HG02973 (cell line): ENCODE measurements at regions not wholly inside any gene's neighbourhood (a gene's known extent, or its start where the extent isn't known, plus 50 kb on each side); places are given as distances from the start of the nearest gene placed in this dataset.

Experiments
- ATAC-seq: cut with Tn5 transposase; IDR thresholded peaks from one replicate; pipeline ENCODE4 v1.9.1; 2021; ENCODE audit warnings: moderate library complexity; ENCODE audit not compliant: unreplicated experiment

DNA sequence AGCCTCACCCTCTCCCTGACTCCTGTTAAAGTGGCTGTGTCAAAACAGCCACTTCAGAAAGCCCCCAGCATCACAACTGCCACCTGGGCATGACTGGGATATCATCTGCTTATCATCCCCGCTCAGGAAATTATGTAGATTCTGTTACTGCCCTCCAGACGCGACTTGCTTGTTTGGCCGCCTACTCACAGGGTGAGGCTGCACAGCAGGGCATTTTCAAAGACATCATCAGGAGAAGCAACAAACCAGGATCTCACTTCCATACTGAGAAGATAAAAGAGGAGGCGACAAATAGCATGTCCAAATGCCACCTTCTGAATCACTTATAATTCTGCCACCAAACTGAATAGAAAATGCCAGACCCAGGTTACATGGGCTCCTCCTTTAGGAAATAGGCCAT, 94.8 kb downstream of the MIS18A start:
- no peak for ATAC-seq

DNA sequence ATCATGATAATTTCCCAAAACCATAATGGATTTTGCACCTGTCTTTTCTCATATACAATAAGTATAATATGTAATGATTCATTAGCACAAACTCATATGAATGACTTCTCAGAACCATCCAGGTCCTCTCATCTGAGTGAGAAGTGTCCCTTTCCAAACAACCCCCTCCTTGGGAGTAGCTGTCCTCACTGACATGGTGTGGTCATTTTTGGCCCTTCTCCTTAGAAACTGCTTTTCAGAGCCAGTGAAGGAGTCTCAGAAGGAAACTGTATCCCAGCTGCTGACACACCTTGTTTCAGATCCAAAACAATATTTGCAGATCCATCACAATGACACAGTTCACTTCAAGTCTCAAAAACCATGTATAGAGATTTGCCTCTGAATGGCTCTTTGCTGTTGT, 95.5 kb downstream of the MIS18A start:
- no peak for ATAC-seq

DNA sequence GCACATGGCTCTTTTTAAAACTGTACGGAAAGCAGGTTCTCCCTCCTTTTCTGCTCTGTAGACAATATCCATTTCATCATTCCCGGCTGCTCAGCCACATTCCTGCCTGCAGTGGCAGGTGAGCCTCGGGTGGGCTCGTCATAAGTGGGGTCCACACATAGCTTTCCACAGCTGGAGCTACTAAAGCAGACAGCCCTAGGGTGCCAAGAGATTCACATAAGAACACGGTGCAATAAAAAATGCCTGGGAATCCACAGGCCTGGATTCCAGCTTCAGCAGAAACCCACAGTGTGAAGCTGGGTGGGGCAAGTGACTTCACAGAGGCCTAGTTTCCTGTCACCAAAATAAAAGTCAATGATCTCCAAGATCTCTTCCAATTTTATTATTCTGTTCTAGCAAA, 96.4 kb downstream of the MIS18A start:
- no peak for ATAC-seq

DNA sequence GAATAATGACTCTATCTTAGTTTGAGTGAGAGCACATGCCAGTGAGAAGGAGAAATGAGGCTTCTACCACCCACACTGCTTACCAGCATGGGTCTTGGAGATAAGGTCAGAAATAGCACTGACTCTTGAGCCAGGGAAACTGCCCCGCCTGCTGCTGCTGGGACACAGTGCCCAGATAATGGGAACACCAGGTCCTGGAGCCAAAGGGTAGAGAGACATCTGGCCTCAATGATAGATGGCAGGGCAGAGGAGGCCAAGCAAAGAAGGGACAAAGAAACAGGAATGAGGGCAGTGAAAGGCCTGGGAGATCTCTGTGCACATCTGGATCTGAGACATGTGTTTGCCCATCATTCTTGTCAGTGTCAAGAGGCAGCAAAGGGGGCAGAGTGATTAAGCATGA, 97.4 kb downstream of the MIS18A start:
- no peak for ATAC-seq

DNA sequence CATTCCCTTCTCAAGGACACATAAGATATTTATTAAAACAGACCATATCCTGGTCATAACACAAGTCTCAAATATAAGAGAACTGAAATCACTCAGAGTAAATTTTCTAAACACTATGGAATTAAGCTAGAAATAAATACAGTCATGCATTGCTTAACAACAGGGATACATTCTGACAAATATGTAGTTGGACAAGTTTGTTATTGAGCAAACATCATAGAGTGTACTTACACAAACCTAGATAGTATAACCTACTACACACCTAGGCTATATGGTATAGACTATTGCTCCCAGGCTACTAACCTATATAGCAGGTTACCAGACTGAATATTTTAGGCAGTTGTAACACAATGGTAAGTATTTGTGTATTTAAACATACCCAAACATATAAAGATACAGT, 104.0 kb downstream of the MIS18A start:
- ATAC-seq = no peak

DNA sequence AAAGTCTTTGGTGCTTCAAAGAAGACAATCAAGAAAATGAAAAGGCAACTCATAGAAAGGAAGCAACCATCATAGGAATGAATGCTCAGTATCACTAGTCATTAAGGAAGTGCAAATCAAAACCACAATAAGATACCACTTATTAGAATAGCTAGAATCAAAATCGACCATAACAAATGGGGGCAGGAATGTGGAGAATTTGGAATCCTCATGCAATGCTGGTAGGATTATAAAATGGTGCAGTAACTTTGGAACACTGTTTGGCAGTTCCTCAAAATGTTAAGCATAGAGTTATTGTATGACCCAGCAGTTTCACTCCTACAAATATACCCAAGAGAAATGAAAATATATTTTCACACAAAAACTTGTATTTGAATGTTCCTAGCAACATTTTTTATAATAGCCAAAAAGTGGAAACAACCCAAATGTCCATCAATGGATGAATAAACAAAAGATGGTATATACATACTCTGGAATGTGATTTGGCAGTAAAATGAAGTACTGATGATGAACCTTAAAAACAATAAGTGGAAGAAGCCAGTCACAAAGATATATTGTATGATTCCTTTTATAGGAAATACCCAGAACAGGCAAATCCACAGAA, 105.6 kb downstream of the MIS18A start:
- ATAC-seq = no peak

DNA sequence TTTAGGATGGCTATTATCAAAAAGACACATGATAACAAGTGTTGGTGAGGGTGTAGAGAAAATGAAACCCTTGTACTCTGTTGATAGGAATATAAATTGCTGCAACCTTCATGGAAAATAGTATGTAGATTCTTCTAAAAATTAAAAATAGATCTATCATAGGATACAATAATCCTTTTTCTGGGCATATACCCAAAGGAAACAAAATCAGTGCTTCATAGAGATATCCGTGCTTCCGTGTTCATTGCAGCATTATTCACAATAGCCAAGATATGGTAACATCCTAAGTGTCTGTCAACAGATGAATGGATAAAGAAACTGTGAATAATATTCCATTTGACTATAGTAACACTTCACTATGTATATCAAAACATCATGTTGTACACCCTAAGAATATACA, 106.7 kb downstream of the MIS18A start:
- no peak for ATAC-seq

DNA sequence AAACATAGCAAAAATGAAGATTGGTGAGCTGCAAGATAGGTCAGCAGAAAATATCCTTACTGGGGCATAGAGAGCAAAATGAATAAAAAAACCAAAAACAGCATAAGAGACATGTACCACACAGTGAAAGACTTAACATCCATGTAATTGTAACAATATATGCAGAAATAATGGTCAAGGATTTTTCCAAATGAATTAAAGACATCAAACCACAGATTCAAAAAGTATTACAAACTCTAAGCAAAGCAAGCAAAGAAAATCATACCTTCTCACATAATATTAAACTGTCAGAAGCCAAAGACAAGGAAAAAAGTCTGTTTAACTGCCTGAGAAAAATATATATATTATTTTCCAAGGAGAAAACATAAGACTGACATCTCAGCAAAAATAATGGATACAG, 111.3 kb downstream of the MIS18A start:
- ATAC-seq = no peak

DNA sequence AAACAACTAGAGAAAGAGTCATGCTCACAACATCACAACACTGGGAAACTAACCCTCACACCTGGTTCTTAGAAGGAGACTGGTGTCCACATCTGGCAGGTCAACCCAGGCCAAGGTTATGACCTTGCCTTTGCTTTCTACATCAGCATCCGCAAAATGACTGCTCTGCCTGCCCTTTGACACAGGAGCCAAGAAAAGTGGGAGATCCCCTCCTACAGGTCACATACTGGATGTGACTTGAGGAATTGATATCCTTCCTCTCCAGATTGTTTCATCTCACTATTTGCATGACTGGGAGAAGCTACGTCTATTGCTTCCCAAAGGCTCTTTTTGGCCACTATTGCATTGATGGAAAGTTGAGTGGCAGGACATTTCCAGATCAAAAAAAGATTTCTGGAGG, 115.5 kb downstream of the MIS18A start:
- ATAC-seq = no peak

DNA sequence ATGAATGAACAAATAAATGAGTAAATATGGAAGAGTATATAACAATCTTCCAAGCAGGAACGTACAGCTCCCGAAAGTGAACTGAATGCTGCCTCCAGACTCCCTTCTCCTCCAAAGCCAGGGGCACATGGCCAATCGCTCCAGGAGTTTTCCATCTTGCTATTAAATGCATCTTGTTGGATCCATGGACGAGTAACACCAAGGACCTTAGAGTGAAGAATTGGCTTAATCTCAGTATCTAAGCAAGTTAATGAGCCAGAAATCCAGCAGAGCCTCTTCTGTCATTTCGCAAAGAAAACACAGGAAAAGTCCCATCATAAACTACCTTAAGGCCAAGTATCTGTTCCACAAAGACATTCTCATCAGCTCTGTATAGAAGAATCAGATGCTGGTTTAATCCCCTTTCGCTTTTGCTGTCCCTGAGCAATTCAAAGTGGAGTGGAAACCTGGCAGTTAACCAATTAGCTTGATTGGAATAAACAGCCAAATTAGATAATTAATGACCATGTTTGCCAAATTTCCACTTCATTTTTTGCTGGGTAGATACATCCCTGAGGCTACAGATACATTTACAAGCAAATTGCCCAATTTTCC, 116.0 kb downstream of the MIS18A start:
- no peak for ATAC-seq

DNA sequence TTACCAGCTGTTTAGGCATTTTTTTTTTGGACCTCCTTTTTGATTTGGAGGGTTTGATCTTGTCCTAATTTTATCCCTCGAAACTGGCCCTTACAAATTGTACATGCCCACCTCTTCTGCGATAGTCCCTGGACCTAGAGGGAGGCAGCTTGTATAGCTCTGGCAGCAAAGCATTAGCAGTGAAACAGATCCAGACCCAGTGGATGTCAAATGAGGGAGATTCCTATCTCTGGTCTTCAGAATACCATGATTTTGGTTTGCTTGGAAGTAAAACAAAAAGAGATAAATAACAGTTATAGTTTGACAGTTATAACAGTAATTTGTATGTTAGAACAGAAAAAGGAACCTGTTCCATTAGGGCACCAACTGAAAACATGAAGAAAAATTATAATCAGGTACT, 123.6 kb downstream of the MIS18A start:
- no peak for ATAC-seq

DNA sequence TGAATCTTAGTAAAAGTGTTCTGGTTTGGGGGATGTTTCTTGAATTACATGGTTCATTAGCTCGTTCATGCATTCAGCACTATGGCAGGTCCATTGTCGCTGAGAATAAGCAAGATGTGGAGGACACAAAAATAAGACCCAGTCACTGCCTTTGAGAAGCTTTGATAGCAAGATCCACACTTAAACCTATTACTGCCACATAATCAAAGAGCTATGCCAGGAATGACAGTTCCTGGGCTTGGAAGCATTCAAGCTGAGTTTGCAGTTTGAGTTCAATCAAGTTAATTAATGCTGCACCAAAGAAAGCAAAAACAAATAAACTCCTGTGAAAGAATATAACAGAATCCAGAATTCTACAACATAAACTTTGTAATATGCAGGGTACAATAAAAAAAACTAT, 131.8 kb downstream of the MIS18A start:
- no peak for ATAC-seq

DNA sequence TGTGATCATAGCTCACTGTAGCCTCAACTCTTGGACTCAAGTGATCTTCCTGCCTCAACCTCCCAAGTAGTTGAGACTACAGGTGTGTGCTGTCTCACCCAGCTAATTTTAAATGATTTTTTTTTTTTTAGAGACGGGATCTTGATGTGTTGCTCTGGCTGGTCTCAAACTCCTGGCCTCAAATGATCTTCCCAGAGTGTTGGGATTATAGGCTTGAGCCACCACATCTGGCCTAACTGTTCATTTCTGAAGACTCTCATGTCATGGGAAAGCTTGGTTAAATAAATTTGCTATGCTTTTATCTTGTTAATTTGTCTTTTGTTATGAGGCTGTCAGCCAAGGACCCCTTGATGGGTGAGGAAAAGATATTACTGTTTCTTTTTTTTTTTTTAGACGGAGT, 134.0 kb downstream of the MIS18A start:
- no peak for ATAC-seq

DNA sequence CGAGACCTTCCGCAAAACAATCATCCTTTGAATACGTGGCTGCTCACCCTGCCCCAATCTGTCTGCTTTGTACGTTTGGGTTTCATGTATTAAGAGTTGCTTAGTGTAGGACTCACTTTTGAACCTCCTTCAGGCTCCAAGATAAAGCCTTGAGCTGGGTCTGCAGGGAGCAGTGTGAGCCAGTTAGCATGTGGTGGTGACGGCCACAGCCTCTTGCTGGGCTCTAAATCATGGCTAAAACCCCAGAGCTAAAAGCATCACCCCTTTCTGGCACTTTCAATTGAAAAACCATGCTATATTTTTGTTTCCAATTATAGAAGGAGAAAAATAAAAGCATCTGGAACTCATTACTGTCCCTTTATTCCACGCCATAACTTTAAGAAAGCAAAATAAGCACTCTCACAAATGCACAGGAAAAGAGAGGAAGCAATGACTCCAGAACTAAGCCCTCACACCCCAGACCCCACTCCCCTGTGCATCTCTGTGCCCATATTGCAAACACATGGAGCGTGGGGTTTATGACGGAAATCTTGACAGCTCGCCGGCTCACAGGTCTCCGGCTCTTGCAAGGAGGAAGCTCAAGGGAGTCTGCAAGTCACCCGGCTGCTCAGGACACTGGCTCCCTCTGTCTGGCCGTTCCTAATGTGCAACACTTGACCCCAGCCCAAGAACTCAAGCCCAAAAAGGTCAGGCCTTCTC, 135.5 kb downstream of the MIS18A start:
- ATAC-seq = no peak

DNA sequence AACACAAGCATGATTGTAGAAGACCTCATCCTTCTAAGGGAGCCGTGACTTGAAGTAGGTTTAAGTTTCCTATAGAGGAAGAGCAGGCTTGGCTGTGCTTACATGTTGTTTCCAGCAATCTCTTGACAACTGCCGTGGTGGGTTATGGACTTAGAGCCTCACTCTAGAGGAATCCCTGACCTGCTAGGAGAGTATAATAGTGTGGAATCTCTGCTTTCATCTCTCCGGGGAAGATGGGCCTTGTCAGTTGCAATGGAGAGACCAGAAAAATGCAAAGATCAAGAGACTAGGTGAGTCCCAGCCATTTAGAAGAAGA, 137.6 kb downstream of the MIS18A start:
- ATAC-seq = no peak

DNA sequence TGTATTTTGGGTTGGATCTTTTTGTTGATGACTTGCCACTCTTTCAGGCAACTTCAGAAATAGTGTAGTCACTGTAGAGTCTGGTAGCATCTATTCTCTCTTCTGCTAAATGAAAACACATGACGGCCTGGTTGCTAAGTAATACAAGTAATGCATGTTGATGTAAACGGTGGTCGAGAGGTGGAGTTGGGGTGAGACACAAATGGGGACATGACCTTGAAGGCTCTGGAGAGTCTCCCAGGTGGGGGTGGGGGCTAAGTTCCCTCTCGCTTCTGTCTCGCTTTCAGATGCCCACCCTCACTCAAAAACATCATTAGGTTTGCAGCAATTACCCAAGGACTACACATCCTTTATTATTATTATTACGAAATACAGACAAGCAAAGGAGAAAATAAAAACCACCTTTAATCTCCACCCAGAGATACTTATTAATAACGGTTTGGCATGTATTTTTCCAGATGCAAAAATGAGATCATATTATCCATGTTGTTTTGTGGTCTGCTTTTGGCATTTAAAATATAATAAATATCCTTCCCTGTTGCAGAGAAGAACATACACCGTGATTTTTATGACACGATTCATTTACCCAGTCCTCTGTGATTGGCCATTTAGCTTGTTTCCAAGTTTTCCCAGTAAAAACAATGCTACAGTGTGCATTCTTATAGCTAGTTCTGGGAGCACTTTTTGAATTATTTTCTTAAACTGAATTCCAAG, 138.1 kb downstream of the MIS18A start:
- ATAC-seq = no peak

DNA sequence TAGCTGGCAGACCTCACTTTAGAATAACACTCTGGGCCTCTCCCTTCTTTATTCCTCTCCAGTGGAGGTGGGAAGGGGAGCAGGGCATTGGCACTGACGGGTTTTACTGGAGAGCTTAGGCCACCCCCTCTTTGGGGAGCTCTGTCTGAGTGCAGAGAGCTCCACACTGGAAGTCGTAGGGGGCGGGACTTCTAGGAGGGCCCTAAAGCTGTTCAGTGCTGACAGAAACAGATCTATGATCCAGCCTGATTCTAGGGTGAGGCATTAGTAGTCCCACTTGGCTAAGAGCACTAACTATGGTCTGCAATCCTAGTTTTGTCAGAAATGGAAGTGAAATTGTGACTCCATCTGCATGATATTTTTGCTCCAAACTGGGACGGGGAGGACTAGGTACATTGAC, 138.7 kb downstream of the MIS18A start:
- ATAC-seq = no peak

DNA sequence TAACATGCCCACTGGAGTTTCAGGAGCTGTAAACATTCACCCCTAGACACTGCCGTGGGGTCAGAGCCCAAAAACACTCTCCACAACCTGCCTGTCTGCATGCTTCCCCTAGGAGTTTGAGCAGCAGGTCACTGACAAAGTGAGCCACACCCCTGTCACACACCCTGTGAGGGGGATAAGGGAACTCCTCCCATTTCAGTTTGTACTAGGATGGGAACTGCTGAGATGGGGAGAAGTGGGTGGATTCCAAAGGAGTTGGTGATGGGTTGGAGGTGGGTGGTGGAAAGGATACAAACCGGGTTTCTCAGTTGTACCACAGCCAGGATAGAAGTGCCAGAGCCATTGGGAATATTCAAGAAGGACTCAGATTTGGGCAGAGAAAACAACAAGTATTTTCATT, 140.2 kb downstream of the MIS18A start:
- no peak for ATAC-seq

DNA sequence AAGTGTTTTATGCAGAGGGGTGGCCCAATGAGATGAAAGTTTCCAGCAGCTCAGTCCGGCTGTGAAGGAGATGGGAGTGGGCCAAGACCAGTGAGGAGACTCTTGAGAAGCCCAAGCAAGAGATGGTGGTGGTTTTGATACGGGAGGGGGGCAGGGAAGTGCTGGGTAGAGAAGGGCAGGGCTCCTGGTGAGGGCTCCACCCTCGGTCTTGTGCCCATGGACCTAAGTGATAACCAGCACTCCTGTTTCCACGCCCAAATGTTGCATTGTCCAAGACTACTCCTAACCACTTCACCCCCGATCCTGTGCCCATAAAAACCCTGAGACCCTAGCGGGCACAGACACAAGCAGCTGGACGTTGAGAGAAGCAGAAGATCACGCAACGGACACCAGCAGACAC, 140.9 kb downstream of the MIS18A start:
- ATAC-seq = no peak

DNA sequence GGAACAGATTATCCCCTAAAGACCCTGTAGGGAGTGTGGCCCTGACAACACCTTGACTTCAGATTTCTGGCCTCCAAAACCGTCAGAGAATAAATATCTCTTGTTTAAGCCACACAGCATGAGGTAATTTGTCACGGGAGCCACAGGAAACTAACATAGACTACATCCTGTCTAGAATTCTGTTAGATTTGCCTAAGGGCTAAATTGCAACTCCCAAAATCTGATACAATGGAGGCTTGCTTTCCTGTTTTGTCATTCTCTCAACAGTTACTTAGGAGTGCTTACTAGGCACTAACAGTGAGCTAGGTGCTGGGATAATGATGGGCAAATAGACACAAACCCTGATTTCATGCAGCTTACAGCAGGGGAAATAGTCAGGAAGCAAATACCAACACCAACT, 141.6 kb downstream of the MIS18A start:
- no peak for ATAC-seq

DNA sequence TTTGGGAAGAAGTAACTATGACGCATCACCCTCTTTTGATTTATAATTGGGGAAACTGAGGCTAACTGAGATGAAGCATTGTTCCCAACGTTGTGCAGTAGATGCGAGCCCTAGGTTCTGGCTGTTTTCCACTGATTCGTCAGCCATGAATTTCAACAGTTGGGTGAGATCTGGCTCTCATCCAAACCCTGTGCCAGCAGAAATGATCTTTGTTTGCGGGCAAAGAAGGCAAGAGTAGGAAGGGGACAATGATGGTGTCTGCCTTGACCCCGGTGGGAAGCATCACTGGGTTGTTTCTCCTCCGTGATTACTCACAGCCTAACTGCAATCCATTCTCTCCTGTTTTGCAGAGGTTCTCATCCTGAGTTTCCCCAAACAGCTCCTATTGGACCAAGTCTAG, 142.3 kb downstream of the MIS18A start:
- ATAC-seq = no peak
